Sigmoid colon (tissue), 6 donors: ENCODE measurements at regions not wholly inside any gene's neighbourhood (a gene's known extent, or its start where the extent isn't known, plus 50 kb on each side); places are given as distances from the start of the nearest gene placed in this dataset.

Experiments used
- DNase-seq: peaks from one replicate; pipeline ENCODE4 v3.0.0-alpha.2; 2019
- H3K27ac ChIP-seq, 4 donors: fragments of 200-600 bp; sonication (generic); one replicate each; pipeline ENCODE4 v1.5.1; 2016 to 2019; ENCODE audit warnings: mild to moderate bottlenecking in 1 of 4
- H3K27me3 ChIP-seq, 3 donors: fragments of 200-600 bp; sonication (generic); one replicate each; pipeline ENCODE4 v1.5.1; 2019; ENCODE audit warnings: mild to moderate bottlenecking in 1 of 3
- H3K36me3 ChIP-seq, 4 donors: fragments of 200-600 bp; sonication (generic); one replicate each; pipeline ENCODE4 v1.5.1; 2016 to 2019
- H3K4me1 ChIP-seq, 4 donors: fragments of 200-600 bp; sonication (generic); one replicate each; pipeline ENCODE4 v1.5.1; 2017 to 2019
- H3K4me3 ChIP-seq, 4 donors: fragments of 200-600 bp; sonication (generic); one replicate each; pipeline ENCODE4 v1.5.1; 2017 to 2019; ENCODE audit warnings: mild to moderate bottlenecking in 2 of 4, moderate library complexity in 1 of 4
- H3K9me3 ChIP-seq, 4 donors: fragments of 200-600 bp in 3 of 4; sonication (generic) in 3 of 4; one replicate each; pipeline versions ENCODE4 v1.5.1 to v1.6.1; 2013 to 2019
- CTCF ChIP-seq, 4 experiments: fragments of 450-650 bp in 3 of 4; fragments of 200-600 bp in 1 of 4; IDR thresholded peaks; one replicate each; pipeline ENCODE4 v1.5.1; 2016 to 2019; ENCODE audit warnings: antibody characterized with exemption in 4 of 4, mild to moderate bottlenecking in 3 of 4, moderate library complexity in 2 of 4
- EP300 ChIP-seq, 4 donors: sonication (generic); formaldehyde crosslinking; IDR thresholded peaks; one replicate each; pipeline ENCODE4 v1.6.1; 2017; ENCODE audit warnings: antibody characterized with exemption in 4 of 4
- POLR2A ChIP-seq, 2 donors: fragments of 450-650 bp; IDR thresholded peaks; one replicate each; pipeline ENCODE4 v1.6.1; 2016; ENCODE audit warnings: antibody characterized with exemption in 2 of 2, mild to moderate bottlenecking in 2 of 2, moderate library complexity in 2 of 2
- POLR2AphosphoS5 ChIP-seq, 4 donors: sonication (generic); formaldehyde crosslinking; IDR thresholded peaks; one replicate each; pipeline ENCODE4 v1.6.1; 2017; ENCODE audit warnings: antibody characterized with exemption in 4 of 4
- WGBS, 2 donors: extraction: QIAGEN DNeasy Blood & Tissue Kit; methylation state at CpG; one replicate each; pipeline ENCODE4 v1.1.7; 2013; 5-methylcytosine and 5-hydroxymethylcytosine counted together
- intact Hi-C: fragments of 100-400 bp; cut with DNase I; formaldehyde crosslinking; loops from one replicate; pipeline ENCODE4 v1.15.1; 2023
- donor health status: healthy with polysubstance abuse.
- donor health status: healthy.

- Histone ChIP-seq H3K36me3 (no peaks in the 10 kb centered on the region), H3K9me3 (no peaks in the 10 kb centered on the region), H3K4me1 (no peaks in the 10 kb centered on the region), H3K27me3 (no peaks in the 10 kb centered on the region), H3K27ac (no peak overlapping the region), H3K4me3 (no peak overlapping the region)
- intact Hi-C loops, result no loop called here
- no peak for DNase-seq
- TF ChIP-seq POLR2AphosphoS5 (IDR thresholded peaks at IDR 0.05), result no peak
- no peak for TF ChIP-seq POLR2A (IDR thresholded peaks at IDR 0.05)
- no peak for TF ChIP-seq CTCF (IDR thresholded peaks at IDR 0.05)
- no peak for TF ChIP-seq EP300 (IDR thresholded peaks at IDR 0.05)
Measured at GRCh38 chrX:98357146-98357545, 1473.4 kb downstream of the RPA4 start.

GRCh38 chrX:98362630-98363029 is 1478.9 kb downstream of the RPA4 start:
- Histone ChIP-seq H3K36me3 (no peaks in the 10 kb centered on the region), H3K27ac (no peak overlapping the region), H3K4me3 (no peak overlapping the region), H3K9me3 (no peaks in the 10 kb centered on the region), H3K4me1 (no peaks in the 10 kb centered on the region), H3K27me3 (no peaks in the 10 kb centered on the region)
- TF ChIP-seq POLR2AphosphoS5 (IDR thresholded peaks at IDR 0.05) (no peak), POLR2A (IDR thresholded peaks at IDR 0.05) (no peak), EP300 (IDR thresholded peaks at IDR 0.05) (no peak), CTCF (IDR thresholded peaks at IDR 0.05) (no peak)
- intact Hi-C loops, result no loop called here
- no peak for DNase-seq

GRCh38 chrX:98371994-98372393 is 1488.3 kb downstream of the RPA4 start:
- Histone ChIP-seq H3K9me3 (no peaks in the 10 kb centered on the region), H3K27me3 (no peaks in the 10 kb centered on the region), H3K4me1 (no peaks in the 10 kb centered on the region), H3K36me3 (no peaks in the 10 kb centered on the region), H3K4me3 (no peak overlapping the region), H3K27ac (no peak overlapping the region)
- DNase-seq, result no peak
- intact Hi-C loops, result no loop called here
- no peak for TF ChIP-seq EP300 (IDR thresholded peaks at IDR 0.05)
- 36 to 78% methylated on average over 2 of the region's 2 CpGs for WGBS, 2 donors

GRCh38 chrX:98379134-98379533 is 1495.4 kb downstream of the RPA4 start:
- no peaks in the 10 kb centered on the region for H3K36me3 ChIP-seq
- H3K4me1 ChIP-seq, result no peaks in the 10 kb centered on the region
- TF ChIP-seq POLR2AphosphoS5 (IDR thresholded peaks at IDR 0.05), result no peak
- TF ChIP-seq POLR2A (IDR thresholded peaks at IDR 0.05), result no peak
- TF ChIP-seq CTCF (IDR thresholded peaks at IDR 0.05), result no peak
- TF ChIP-seq EP300 (IDR thresholded peaks at IDR 0.05), result no peak
- H3K27ac ChIP-seq, result no peak overlapping the region
- H3K9me3 ChIP-seq, result no peaks in the 10 kb centered on the region
- DNase-seq, result no peak
- no peaks in the 10 kb centered on the region for H3K27me3 ChIP-seq
- 76 to 82% methylated on average over 3 of the region's 3 CpGs for WGBS, 2 donors
- intact Hi-C loops, result no loop called here
- no peak overlapping the region for H3K4me3 ChIP-seq

- Histone ChIP-seq H3K4me1 (no peaks in the 10 kb centered on the region), H3K27me3 (no peaks in the 10 kb centered on the region), H3K27ac (no peak overlapping the region), H3K36me3 (no peaks in the 10 kb centered on the region), H3K4me3 (no peak overlapping the region), H3K9me3 (no peaks in the 10 kb centered on the region)
- TF ChIP-seq CTCF (IDR thresholded peaks at IDR 0.05), result no peak
- no peak for TF ChIP-seq EP300 (IDR thresholded peaks at IDR 0.05)
- TF ChIP-seq POLR2AphosphoS5 (IDR thresholded peaks at IDR 0.05), result no peak
- no peak for TF ChIP-seq POLR2A (IDR thresholded peaks at IDR 0.05)
- 91 to 92% methylated on average over 11 of the region's 11 CpGs for WGBS, 2 donors
- intact Hi-C loops, result no loop called here
- DNase-seq, result no peak
Measured at GRCh38 chrX:98380106-98380505, 1496.4 kb downstream of the RPA4 start.
